Activated CD8-positive, alpha-beta T cell treated with anti-CD3 and anti-CD28 coated beads, Interleukin-2, amount 10 ng/mL, durations not matched to agents 7 days and 5 days (primary cell): ENCODE measurements at regions not wholly inside any gene's neighbourhood (a gene's known extent, or its start where the extent isn't known, plus 50 kb on each side); places are given as distances from the start of the nearest gene placed in this dataset.

Experiments
- ATAC-seq: fragments of 150-1000 bp; cut with Tn5 transposase; one replicate; pipeline ENCODE4 v1.10.0; 2021; ENCODE audit warnings: moderate library complexity
- CTCF ChIA-PET: fragments of 350-600 bp; sonication (Branson Sonifier 250); formaldehyde crosslinking; loops from one replicate; lab custom pipeline; 2021; ENCODE audit warnings: antibody characterized with exemption; lab: Charles Lee
- POLR2A ChIA-PET: fragments of 350-600 bp; sonication (Branson Sonifier 250); formaldehyde crosslinking; loops from one replicate; lab custom pipeline; 2021; ENCODE audit warnings: antibody characterized with exemption; lab: Charles Lee
- DNase-seq: peaks from one replicate; pipeline ENCODE4 v3.0.0-alpha.2; 2020
- H3K27ac Mint-ChIP-seq: one replicate; pipeline ENCODE4 v1.8.0; 2021; ENCODE audit warnings: mild to moderate bottlenecking, mixed read lengths
- H3K27me3 Mint-ChIP-seq: one replicate; pipeline ENCODE4 v1.8.0; 2021; ENCODE audit warnings: low read depth, mixed read lengths
- H3K36me3 Mint-ChIP-seq: one replicate; pipeline ENCODE4 v1.8.0; 2021; ENCODE audit warnings: low read depth, mixed read lengths
- H3K4me1 Mint-ChIP-seq: one replicate; pipeline ENCODE4 v1.8.0; 2021; ENCODE audit warnings: low read depth, mixed read lengths
- H3K4me3 Mint-ChIP-seq: one replicate; pipeline ENCODE4 v1.8.0; 2021; ENCODE audit warnings: mild to moderate bottlenecking, mixed read lengths
- H3K9me3 Mint-ChIP-seq: one replicate; pipeline ENCODE4 v1.8.0; 2022; ENCODE audit warnings: mixed read lengths; ENCODE audit not compliant: insufficient read depth

DNA sequence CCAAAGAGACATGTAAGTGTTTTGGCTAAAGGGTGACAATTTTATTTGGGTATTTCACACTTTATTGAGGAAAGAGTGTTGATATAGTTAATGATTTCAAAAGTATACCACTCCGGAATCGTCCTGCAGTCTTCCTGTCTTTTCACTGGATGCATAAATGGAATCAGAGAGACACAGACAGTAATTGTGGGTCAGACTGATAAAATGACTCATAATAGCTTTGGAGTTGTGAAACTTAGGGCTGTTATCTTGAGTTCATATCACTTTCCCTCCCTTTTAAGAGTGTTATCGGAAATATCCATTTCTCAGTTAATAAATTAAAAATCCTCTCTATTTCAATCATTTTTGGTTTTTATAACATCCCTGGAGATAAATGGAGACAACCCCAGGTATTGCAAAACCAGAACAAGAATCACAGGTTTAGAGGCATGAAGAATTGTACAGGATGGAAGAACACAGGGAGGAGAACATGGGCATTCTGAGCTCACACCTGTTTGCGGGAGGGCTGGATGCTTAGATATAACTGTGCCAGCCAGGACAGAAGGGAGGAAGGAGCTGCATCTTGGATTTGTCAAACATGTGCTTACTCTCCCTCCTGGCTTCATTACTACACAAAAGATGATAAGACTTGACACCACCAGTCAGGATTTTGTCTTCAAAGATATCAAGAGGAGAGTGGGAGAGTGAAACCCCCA is 185.4 kb downstream of the LMO4 start:
- H3K9me3 Mint-ChIP-seq: no peaks in the 10 kb centered on the region
- H3K27me3 Mint-ChIP-seq: peaks cover 2% of the 10 kb centered on the region
- ATAC-seq: no peak
- CTCF ChIA-PET: no interaction called here
- H3K36me3 Mint-ChIP-seq: no peaks in the 10 kb centered on the region
- no peak for DNase-seq
- no peak overlapping the region for H3K27ac Mint-ChIP-seq
- no peak overlapping the region for H3K4me3 Mint-ChIP-seq
- H3K4me1 Mint-ChIP-seq: no peaks in the 10 kb centered on the region
- POLR2A ChIA-PET: no interaction called here

DNA sequence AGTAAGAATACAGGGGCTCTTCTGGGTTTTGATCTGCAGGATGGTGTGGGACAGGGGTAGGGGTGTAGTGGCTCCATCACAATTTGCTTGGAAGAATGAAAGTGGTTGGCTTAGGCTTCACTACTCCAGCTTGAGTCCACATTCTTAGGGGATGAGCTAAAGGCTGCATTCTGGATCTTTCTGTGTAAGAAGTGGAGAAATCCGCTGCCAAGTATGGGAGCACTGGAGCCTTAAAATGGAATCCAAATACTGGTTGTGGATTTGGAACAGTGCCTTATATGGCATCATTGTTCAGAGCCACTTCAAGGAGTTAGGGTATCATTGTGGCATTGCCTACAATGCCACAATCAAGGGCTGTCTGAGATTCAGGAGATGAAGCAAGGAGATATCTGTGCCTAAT is 187.1 kb downstream of the LMO4 start:
- Mint-ChIP-seq H3K27ac (no peak overlapping the region), H3K4me1 (no peaks in the 10 kb centered on the region), H3K36me3 (no peaks in the 10 kb centered on the region), H3K9me3 (no peaks in the 10 kb centered on the region), H3K27me3 (peaks cover 2% of the 10 kb centered on the region), H3K4me3 (no peak overlapping the region)
- no peak for DNase-seq
- POLR2A ChIA-PET: no interaction called here
- ATAC-seq: no peak
- CTCF ChIA-PET: no interaction called here

DNA sequence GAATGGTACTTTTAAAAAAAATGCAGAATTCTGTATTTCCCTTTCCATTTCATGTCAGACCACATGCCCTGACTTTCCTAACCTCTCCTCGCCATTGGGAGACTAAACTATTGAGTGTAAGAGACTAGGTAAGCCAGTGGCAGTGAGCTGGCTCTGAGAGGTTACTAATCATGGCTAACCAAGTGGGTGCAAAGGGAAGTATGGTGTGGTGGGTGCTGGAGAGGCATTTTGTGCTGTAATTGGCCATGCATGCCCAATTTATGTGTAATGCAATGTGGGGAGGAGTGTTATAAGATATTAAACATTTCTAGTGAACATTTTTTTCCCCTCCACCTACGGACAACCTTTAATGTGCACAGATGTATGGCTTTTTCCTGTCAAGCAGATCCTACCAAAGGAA is 190.1 kb downstream of the LMO4 start:
- H3K36me3 Mint-ChIP-seq: no peaks in the 10 kb centered on the region
- no peak overlapping the region for H3K27ac Mint-ChIP-seq
- ATAC-seq (no peak), DNase-seq (no peak)
- H3K4me1 Mint-ChIP-seq: no peaks in the 10 kb centered on the region
- ChIA-PET POLR2A (no interaction called here), CTCF (no interaction called here)
- H3K4me3 Mint-ChIP-seq: no peak overlapping the region
- H3K27me3 Mint-ChIP-seq: peaks cover 2% of the 10 kb centered on the region
- no peaks in the 10 kb centered on the region for H3K9me3 Mint-ChIP-seq

DNA sequence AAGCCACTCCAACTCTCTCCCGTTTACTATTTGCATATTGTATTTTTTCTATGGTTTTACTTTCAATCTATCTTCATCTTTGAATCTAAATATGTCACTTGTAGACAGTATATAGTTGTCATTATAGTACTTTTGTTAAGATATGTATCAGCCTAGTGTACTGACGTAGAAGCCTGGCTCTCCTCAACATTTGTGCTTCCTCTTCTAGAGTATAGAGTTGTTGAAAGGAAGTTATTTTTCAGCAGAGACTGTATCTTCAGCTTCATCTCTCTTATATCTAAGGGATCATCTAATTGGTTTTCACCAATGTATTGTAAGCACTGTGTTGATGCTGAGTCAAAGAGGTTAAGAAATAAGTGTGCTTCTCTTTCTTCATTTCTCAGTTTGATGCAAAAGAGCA is 192.8 kb downstream of the LMO4 start:
- CTCF ChIA-PET: no interaction called here
- H3K27ac Mint-ChIP-seq: no peak overlapping the region
- H3K4me1 Mint-ChIP-seq: no peaks in the 10 kb centered on the region
- H3K36me3 Mint-ChIP-seq: no peaks in the 10 kb centered on the region
- no peaks in the 10 kb centered on the region for H3K27me3 Mint-ChIP-seq
- no peak for ATAC-seq
- POLR2A ChIA-PET: no interaction called here
- H3K4me3 Mint-ChIP-seq: no peak overlapping the region
- no peaks in the 10 kb centered on the region for H3K9me3 Mint-ChIP-seq
- no peak for DNase-seq

DNA sequence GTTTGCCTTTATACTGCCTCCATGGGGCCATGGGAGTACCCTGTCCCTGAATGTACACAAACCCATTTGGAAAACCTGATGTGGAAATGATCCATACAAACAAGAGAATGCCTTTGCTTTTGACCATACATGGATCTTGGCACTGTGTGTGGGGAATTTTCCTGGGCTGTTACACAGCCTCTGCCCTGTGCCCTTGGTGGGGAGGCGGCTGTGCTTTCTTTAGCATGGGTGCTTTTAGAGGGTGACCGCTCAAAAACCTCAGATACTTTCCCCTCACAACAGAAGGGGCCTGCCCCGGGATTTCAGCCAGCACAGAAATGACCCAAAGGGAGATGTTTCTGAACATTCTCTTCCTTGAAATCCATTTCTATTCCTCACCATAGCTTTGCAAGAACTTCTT is 194.8 kb downstream of the LMO4 start:
- no peaks in the 10 kb centered on the region for H3K36me3 Mint-ChIP-seq
- no peaks in the 10 kb centered on the region for H3K4me1 Mint-ChIP-seq
- ChIA-PET CTCF (no interaction called here), POLR2A (no interaction called here)
- no peaks in the 10 kb centered on the region for H3K27me3 Mint-ChIP-seq
- no peak overlapping the region for H3K27ac Mint-ChIP-seq
- no peaks in the 10 kb centered on the region for H3K9me3 Mint-ChIP-seq
- H3K4me3 Mint-ChIP-seq: no peak overlapping the region
- DNase-seq (no peak), ATAC-seq (no peak)

DNA sequence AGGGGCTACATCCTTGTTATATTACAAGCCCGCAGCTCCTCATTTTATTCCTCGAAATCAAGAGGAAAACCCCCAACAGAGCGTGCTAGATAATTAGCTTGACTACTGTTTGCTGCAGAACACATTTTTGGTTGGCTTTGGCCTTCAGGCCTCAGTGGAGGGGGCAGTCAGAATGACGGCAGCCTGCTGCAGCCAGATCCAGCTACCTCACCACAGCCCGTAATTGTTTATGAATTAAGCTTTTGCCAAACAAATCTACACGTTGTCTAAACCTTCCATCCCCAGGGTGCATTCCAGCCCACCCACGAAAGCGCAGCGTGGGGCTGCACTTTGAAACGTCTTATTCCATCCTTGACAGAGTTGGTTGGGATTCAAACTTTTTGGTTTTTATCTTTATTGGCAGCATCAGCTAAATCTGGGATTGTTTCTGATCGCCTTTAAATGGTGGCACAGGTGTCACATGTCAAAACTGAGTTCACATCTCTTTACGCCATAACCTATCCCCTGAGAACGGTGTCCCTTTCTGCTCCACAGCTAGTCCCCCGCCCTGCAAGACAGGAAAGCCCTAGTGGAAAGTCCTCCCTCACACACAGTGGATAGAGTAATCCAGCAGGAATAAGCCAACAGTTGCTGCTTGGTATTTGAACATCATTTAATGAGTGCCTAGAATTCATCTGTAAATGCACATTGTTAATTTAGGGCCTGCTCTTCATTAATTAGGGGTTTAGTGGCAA is 195.5 kb downstream of the LMO4 start:
- no peak for DNase-seq
- H3K36me3 Mint-ChIP-seq: no peaks in the 10 kb centered on the region
- ATAC-seq: no peak
- POLR2A ChIA-PET: no interaction called here
- H3K27ac Mint-ChIP-seq: no peak overlapping the region
- no peaks in the 10 kb centered on the region for H3K9me3 Mint-ChIP-seq
- H3K4me3 Mint-ChIP-seq: no peak overlapping the region
- no peaks in the 10 kb centered on the region for H3K4me1 Mint-ChIP-seq
- H3K27me3 Mint-ChIP-seq: no peaks in the 10 kb centered on the region
- CTCF ChIA-PET: no interaction called here

DNA sequence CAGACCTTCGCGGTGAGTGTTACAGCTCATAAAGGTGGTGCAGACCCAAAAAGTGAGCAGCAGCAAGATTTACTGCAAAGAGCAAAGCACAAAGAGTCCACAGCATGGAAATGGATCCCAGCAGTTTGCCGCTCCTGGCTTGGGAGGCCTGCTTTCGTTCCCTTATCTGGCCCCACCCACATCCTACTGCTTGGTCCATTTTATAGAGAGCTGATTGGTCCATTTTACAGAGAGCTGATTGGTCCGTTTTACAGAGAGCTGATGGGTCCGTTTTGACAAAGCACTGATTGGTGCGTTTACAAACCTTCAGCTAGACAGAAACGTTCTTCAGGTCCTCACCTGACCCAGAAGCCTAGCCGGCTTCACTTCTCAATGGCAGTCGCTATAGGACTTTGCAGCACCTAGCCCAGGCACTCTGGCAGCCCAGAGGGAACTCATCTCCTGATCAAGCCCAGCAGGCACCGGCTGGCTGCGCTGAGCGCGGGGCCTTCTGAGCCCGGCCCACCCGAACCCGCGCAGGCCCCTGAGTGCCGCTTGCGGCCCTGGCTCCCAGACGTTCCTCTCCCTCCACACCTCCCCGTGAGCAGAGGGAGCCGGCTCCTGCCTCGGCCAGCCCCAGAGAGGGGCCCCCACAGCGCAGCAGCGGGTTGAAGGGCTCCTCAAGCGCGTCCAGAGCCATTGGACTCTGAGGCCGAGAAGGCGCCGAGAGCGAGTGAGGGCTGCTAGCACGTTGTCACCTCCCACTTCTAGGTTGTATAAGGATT is 200.3 kb downstream of the LMO4 start:
- ChIA-PET POLR2A (no interaction called here), CTCF (no interaction called here)
- no peaks in the 10 kb centered on the region for H3K27me3 Mint-ChIP-seq
- no peaks in the 10 kb centered on the region for H3K4me1 Mint-ChIP-seq
- DNase-seq (no peak), ATAC-seq (no peak)
- no peaks in the 10 kb centered on the region for H3K9me3 Mint-ChIP-seq
- H3K4me3 Mint-ChIP-seq: no peak overlapping the region
- no peak overlapping the region for H3K27ac Mint-ChIP-seq
- no peaks in the 10 kb centered on the region for H3K36me3 Mint-ChIP-seq

DNA sequence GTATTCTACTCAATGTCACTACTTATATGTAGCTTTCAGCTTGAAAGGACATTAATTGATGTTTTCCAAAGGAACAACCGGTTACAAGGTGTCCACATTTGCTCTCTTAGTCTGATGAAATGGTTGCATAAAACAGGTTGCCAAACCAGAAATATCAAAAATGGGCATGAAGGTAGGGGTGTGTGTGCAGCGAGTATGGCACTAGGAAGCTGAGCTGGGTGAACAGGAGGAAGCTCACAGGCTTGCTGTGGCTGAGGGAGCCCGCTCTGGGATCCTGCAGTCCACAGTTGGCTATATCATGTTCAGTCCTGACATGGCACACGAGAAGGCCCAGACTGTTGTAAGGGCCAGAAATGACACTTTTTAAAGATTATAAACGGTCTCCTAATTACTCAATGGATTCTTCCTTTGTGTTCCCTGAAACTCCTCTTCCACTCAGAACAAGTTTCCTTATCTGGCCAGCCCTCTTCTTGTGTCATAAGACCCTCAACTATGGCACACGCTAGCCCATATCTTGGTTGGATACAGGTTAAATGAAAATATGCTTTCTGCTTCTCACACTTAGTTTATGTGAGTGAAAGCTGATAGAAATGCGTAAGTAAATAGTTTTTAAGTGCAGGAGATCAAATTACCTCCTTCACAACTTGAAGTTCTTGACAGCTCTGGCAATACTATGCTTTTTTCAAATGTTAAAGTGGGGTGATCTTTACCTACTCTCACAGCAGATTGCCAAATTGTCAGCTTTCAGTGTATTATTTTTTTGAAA is 201.5 kb downstream of the LMO4 start:
- Mint-ChIP-seq H3K9me3 (no peaks in the 10 kb centered on the region), H3K36me3 (no peaks in the 10 kb centered on the region), H3K4me3 (no peak overlapping the region), H3K27me3 (no peaks in the 10 kb centered on the region), H3K4me1 (no peaks in the 10 kb centered on the region), H3K27ac (no peak overlapping the region)
- ATAC-seq (no peak), DNase-seq (no peak)
- CTCF ChIA-PET: no interaction called here
- POLR2A ChIA-PET: no interaction called here

DNA sequence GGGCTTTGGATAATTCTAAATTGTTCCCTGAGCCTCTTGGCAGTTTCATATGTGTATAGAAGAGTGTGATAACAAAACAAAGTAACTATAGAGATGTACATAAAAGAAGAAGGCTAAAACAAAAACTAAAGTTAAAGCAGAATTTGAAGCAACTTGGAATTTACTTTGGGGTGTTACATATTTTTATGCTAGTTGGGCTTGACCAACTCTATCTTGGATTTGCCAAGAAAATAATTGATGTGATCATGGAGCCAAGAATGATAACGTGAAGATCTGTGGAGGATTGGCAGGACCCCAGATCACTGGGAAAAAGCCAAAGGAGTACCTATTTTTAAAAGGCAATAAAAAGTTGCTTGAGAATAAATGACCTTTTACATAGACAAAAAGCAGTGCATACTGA is 206.9 kb downstream of the LMO4 start:
- H3K4me3 Mint-ChIP-seq: no peak overlapping the region
- H3K4me1 Mint-ChIP-seq: no peaks in the 10 kb centered on the region
- ATAC-seq (no peak), DNase-seq (no peak)
- ChIA-PET CTCF (no interaction called here), POLR2A (no interaction called here)
- H3K9me3 Mint-ChIP-seq: no peaks in the 10 kb centered on the region
- peaks cover 2% of the 10 kb centered on the region for H3K27me3 Mint-ChIP-seq
- H3K36me3 Mint-ChIP-seq: no peaks in the 10 kb centered on the region
- no peak overlapping the region for H3K27ac Mint-ChIP-seq

DNA sequence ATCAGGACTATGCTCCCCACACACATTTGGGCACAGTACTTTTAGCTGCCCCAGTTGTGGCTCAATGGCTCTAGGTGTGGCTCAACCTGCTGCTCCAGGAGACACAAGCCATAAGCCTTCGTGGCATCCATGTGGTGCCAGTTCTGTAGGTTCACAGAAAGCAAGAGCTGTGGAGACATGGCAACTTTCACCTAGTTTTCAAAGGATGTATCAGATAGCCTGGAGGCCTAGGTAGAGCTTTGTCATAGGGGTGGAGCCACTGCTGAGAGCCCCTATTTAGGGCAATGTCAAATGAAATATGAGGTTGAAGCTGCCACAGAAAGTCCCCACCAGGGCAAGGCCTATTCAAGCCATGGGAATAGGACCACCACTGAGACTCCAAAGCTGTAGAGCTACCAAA is 210.5 kb downstream of the LMO4 start:
- Mint-ChIP-seq H3K27me3 (peaks cover 2% of the 10 kb centered on the region), H3K4me3 (no peak overlapping the region), H3K4me1 (no peaks in the 10 kb centered on the region), H3K9me3 (peaks cover 22% of the 10 kb centered on the region), H3K36me3 (peaks cover 3% of the 10 kb centered on the region), H3K27ac (no peak overlapping the region)
- DNase-seq (no peak), ATAC-seq (no peak)
- ChIA-PET POLR2A (no interaction called here), CTCF (no interaction called here)

DNA sequence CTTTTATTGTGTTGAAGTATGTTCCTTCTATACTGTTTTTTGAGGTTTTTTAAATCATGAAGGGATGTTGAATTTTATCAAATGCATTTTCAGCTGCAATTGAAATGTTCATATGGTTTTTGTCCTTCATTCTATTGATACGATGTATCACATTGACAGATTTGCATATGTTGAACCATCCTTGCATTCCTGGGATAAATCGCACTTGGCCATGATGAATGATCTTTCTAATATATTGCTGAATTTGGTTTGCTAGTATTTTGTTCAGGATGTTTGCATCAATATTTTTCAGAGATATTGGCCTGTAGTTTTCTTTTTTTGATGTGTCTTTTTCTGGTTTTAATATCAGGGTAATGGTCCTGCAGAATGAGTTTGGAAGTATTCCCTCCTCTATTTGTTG is 214.0 kb downstream of the LMO4 start:
- ChIA-PET POLR2A (no interaction called here), CTCF (no interaction called here)
- H3K4me3 Mint-ChIP-seq: no peak overlapping the region
- peaks cover 29% of the 10 kb centered on the region for H3K9me3 Mint-ChIP-seq
- H3K27me3 Mint-ChIP-seq: no peaks in the 10 kb centered on the region
- DNase-seq (no peak), ATAC-seq (no peak)
- peaks cover 3% of the 10 kb centered on the region for H3K36me3 Mint-ChIP-seq
- no peaks in the 10 kb centered on the region for H3K4me1 Mint-ChIP-seq
- no peak overlapping the region for H3K27ac Mint-ChIP-seq

DNA sequence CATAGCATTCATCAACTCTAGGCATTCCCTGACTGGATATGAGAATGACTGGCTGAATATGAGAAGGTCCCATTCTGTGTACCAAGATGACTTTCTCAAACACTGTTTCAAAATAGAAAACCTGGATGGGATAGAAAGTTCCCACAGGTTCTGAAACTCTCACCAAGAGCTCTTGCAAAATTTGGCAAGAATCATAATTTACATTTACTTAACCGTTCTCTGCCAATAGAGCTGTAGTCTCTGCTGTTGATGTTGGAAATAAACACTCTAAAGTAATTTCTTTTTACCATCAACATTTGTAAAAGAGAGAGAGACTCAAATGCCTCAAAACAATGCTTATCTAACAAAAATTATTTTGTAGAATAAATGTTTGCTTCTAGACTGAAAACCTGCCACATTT is 221.1 kb downstream of the LMO4 start:
- peaks cover under 1% of the 10 kb centered on the region for H3K9me3 Mint-ChIP-seq
- ChIA-PET POLR2A (no interaction called here), CTCF (no interaction called here)
- DNase-seq: no peak
- H3K27me3 Mint-ChIP-seq: no peaks in the 10 kb centered on the region
- H3K36me3 Mint-ChIP-seq: no peaks in the 10 kb centered on the region
- no peaks in the 10 kb centered on the region for H3K4me1 Mint-ChIP-seq
- no peak overlapping the region for H3K4me3 Mint-ChIP-seq
- H3K27ac Mint-ChIP-seq: no peak overlapping the region
- ATAC-seq: no peak
